ENCODE measurements at regions not wholly inside any gene's neighbourhood (a gene's known extent, or its start where the extent isn't known, plus 50 kb on each side); places are given as distances from the start of the nearest gene placed in this dataset.

DNA sequence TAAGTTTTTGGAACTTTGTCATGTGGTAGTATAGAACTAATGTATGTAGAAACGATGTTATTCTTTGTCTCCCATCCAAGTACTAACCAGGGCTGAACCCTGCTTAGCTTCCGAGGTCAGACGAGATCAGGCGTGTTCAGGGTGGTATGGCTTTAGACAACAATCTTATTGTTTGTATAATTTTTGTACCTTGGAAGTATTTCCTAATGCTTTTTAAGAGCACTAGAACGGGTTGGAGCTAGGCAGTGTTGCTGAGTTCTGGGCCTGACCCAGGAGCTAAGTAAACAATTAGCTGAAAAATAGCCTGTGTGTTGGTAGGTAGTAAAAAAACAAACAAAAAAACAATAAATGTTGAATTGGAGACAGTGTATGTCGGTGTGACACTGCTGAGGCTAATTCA, 244.3 kb downstream of the EMP1 start:
- no peak for TF ChIP-seq POLR2AphosphoS5 (IDR thresholded peaks at IDR 0.05)
- TF ChIP-seq, protein P1, sequence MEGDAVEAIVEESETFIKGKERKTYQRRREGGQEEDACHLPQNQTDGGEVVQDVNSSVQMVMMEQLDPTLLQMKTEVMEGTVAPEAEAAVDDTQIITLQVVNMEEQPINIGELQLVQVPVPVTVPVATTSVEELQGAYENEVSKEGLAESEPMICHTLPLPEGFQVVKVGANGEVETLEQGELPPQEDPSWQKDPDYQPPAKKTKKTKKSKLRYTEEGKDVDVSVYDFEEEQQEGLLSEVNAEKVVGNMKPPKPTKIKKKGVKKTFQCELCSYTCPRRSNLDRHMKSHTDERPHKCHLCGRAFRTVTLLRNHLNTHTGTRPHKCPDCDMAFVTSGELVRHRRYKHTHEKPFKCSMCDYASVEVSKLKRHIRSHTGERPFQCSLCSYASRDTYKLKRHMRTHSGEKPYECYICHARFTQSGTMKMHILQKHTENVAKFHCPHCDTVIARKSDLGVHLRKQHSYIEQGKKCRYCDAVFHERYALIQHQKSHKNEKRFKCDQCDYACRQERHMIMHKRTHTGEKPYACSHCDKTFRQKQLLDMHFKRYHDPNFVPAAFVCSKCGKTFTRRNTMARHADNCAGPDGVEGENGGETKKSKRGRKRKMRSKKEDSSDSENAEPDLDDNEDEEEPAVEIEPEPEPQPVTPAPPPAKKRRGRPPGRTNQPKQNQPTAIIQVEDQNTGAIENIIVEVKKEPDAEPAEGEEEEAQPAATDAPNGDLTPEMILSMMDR (IDR thresholded peaks at IDR 0.05) = no peak
- TF ChIP-seq POLR2A (IDR thresholded peaks at IDR 0.05) = no peak
- intact Hi-C loops (cut with DNase I; ENCODE audit: low total_unique reads) = no loop called here
- Histone ChIP-seq H3K27ac (no peak overlapping the region), H3K4me3 (no peak overlapping the region), H3K27me3 (no peaks in the 10 kb centered on the region), H3K4me1 (no peaks in the 10 kb centered on the region), H3K36me3 (no peaks in the 10 kb centered on the region), H3K9me3 (no peaks in the 10 kb centered on the region)
- DNase-seq (ENCODE audit: low spot score in 2 of 2) = no peak

DNA sequence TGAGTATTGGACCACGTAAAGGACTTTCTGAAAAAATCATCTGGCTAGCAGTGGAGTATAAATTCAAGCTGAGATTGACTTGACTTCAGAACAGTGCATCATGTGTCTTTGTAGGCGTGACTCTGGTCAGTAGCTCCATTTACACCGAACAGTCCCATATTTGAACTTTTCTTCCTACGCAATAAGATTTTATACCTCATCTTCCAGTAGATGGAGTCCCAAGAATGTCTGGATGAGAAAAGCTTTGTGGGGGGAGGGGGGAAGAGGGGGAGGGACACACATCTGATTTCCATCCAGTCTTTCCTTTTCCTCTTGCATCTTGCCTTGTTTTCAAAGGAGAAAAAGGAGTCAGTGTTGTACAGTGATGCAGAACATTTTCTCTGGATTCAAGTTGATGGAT, 241.0 kb downstream of the EMP1 start:
- no peaks in the 10 kb centered on the region for H3K4me1 ChIP-seq
- H3K9me3 ChIP-seq = no peaks in the 10 kb centered on the region
- intact Hi-C loops (cut with DNase I; ENCODE audit: low total_unique reads) = no loop called here
- H3K27ac ChIP-seq = no peak overlapping the region
- no peaks in the 10 kb centered on the region for H3K27me3 ChIP-seq
- no peaks in the 10 kb centered on the region for H3K36me3 ChIP-seq
- no peak overlapping the region for H3K4me3 ChIP-seq
- TF ChIP-seq POLR2A (IDR thresholded peaks at IDR 0.05) = no peak
- no peak for TF ChIP-seq POLR2AphosphoS5 (IDR thresholded peaks at IDR 0.05)
- TF ChIP-seq, protein P1 (IDR thresholded peaks at IDR 0.05) = no peak
- DNase-seq (ENCODE audit: low spot score in 2 of 2) = no peak

DNA sequence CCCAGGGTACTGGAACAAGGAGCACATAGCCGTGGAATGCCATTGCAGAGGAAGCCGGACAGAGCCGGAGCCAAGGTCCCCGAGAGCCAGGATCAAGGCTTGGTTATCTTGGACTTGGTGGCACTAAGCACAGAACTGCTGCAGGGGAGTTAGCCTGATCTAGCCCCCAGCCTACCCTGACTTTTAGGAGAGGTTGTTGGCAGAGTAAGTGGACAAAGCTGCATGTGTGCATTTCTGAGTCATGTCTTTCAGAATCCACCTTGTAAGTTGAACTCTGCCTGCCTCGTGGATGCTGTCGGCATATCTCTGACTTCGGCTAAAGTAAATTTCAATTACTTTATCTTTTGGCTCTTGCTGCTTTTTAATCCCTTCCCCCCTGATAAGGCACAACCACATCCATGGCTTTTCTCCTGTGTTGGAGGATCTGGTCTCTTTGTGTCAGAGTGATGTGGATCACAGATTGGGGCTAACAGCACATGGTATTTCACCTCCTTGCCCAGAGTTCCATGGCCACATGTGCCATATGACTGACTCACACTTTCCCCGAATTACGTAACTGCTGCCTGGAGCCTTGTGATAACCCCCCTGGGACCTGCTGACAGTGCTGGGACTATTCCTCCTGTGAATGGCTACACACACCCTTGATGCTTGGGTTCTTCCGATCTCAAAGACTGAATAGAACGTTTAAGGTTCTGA, 240.3 kb downstream of the EMP1 start:
- H3K36me3 ChIP-seq = no peaks in the 10 kb centered on the region
- TF ChIP-seq POLR2AphosphoS5 (IDR thresholded peaks at IDR 0.05) = no peak
- TF ChIP-seq, protein P1 (IDR thresholded peaks at IDR 0.05) = no peak
- no peak for TF ChIP-seq POLR2A (IDR thresholded peaks at IDR 0.05)
- intact Hi-C loops (cut with DNase I; ENCODE audit: low total_unique reads) = no loop called here
- no peaks in the 10 kb centered on the region for H3K27me3 ChIP-seq
- no peaks in the 10 kb centered on the region for H3K9me3 ChIP-seq
- H3K4me3 ChIP-seq = no peak overlapping the region
- no peak for DNase-seq (ENCODE audit: low spot score in 2 of 2)
- no peak overlapping the region for H3K27ac ChIP-seq
- no peaks in the 10 kb centered on the region for H3K4me1 ChIP-seq

DNA sequence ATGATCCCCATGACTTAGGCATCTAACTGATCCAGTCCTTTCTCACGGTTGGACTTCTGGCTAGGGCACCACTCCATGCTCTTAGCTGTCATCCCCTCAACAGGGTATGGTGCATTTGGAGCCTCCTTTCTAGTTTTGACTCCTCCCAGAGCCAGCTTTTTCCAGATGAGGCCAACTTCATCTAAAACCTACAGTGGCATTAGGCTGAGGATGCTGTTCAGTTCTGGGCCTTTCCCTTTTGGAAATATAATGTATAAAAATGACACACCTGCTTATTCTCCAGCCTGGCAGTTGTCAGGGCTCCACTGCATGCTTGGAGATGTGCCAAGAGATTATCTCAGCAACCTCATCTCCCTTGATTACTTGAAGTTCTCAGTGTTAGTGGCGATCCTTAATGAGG, 239.7 kb downstream of the EMP1 start:
- no peaks in the 10 kb centered on the region for H3K27me3 ChIP-seq
- DNase-seq (ENCODE audit: low spot score in 2 of 2) = no peak
- no peaks in the 10 kb centered on the region for H3K36me3 ChIP-seq
- no peak overlapping the region for H3K4me3 ChIP-seq
- H3K4me1 ChIP-seq = no peaks in the 10 kb centered on the region
- intact Hi-C loops (cut with DNase I; ENCODE audit: low total_unique reads) = no loop called here
- no peak overlapping the region for H3K27ac ChIP-seq
- H3K9me3 ChIP-seq = no peaks in the 10 kb centered on the region
- TF ChIP-seq, protein P1 (IDR thresholded peaks at IDR 0.05) = no peak
- TF ChIP-seq POLR2AphosphoS5 (IDR thresholded peaks at IDR 0.05) (no peak), POLR2A (IDR thresholded peaks at IDR 0.05) (no peak)

DNA sequence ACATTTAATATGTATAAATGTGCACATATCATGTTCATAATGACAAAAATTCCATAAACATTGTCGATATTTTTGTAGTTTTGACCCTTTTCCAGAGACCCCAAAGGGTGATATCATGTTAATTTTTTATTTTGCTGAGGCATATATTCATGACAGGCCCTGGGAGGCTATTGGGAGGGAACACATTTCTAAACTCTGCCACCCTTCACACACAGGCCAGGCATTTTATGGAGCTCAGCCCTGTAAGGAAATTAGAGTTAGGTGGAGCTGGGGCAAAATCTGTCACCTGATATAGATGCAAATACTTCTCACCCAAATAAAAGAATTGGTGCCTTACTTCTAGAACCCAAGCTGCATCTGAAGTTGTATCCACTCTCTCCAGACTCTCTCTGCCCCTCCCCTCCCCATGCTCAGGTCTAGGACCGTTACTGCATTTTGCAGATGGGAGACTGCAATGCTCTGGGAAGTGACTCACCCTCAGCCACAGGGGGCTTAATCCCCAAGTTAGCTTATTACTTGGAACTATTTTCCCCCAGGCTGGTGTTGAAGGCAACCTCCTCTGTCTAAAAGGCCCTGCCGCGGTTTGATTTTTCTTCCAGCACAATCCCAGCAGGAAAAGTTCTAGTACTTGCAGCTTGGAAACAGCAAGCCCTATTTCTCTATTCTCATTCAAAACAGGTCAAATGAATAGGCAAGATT, 238.9 kb downstream of the EMP1 start:
- no peaks in the 10 kb centered on the region for H3K4me1 ChIP-seq
- no peak overlapping the region for H3K4me3 ChIP-seq
- H3K27me3 ChIP-seq = no peaks in the 10 kb centered on the region
- intact Hi-C loops (cut with DNase I; ENCODE audit: low total_unique reads) = no loop called here
- no peaks in the 10 kb centered on the region for H3K36me3 ChIP-seq
- DNase-seq (ENCODE audit: low spot score in 2 of 2) = no peak
- H3K27ac ChIP-seq = no peak overlapping the region
- TF ChIP-seq POLR2A (IDR thresholded peaks at IDR 0.05) (no peak), POLR2AphosphoS5 (IDR thresholded peaks at IDR 0.05) (no peak)
- TF ChIP-seq, protein P1 (IDR thresholded peaks at IDR 0.05) = no peak
- H3K9me3 ChIP-seq = no peaks in the 10 kb centered on the region

Measured in breast epithelium (tissue), 4 donors.